ENCODE measurements at regions not wholly inside any gene's neighbourhood (a gene's known extent, or its start where the extent isn't known, plus 50 kb on each side); places are given as distances from the start of the nearest gene placed in this dataset.
"Not testable (repeated sequence)": the region's sequence is repeated elsewhere in the genome, so short reads cannot be mapped to it uniquely, and the experiment has no call there.

DNA sequence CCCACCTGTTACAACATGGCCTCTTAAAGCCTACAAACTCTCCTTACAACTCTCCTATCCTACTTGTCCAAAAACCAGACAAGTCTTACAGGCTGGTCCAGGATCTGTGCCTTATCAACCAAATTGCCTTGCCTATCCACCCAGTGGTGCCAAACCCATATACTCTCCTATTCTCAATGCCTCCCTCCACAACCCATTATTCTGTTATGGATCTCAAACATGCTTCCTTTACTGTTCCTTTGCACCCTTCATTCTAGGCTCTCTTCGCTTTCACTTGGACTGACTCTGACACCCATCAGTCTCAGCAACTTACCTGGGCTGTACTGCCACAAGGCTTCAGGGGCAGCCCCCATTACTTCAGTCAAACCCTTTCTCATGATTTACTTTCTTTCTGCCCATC lies 1112.1 kb upstream of the TMEM132C start:
- not testable (repeated sequence) for TF ChIP-seq JUN (IDR thresholded peaks at IDR 0.05; ENCODE audit: borderline replicate concordance, insufficient read depth, insufficient read length, low read depth); CTCF (IDR thresholded peaks at IDR 0.05; ENCODE audit: extremely low read depth in 1 of 2, insufficient read depth in 1 of 2, low read depth in 1 of 2, low read length in 2 of 2); MAX (IDR thresholded peaks at IDR 0.05; ENCODE audit: insufficient read depth, insufficient read length); MYC (IDR thresholded peaks at IDR 0.05; ENCODE audit: low read depth, low read length); POLR2AphosphoS5 (IDR thresholded peaks at IDR 0.05; ENCODE audit: insufficient read depth, low read depth, low read length); EZH2 (IDR thresholded peaks at IDR 0.05; ENCODE audit: borderline replicate concordance, low read depth, low read length, severe bottlenecking); POLR2A (IDR thresholded peaks at IDR 0.05; ENCODE audit: low read depth, low read length); GATA2 (IDR thresholded peaks at IDR 0.05; ENCODE audit: insufficient read depth, insufficient read length, low read depth, low read length)

All from endothelial cell of umbilical vein (primary cell).